GM18498 (cell line): ENCODE measurements at regions not wholly inside any gene's neighbourhood (a gene's known extent, or its start where the extent isn't known, plus 50 kb on each side); places are given as distances from the start of the nearest gene placed in this dataset.

Experiments used
- ATAC-seq: cut with Tn5 transposase; IDR thresholded peaks from one replicate; pipeline ENCODE4 v1.9.1; 2021; ENCODE audit warnings: mild to moderate bottlenecking, moderate library complexity; ENCODE audit not compliant: unreplicated experiment

GRCh38 chr16:22754577-22754976, 59.4 kb upstream of the HS3ST2 start:
- no peak for ATAC-seq

- ATAC-seq: no peak
These were observed 56.8 kb upstream of the HS3ST2 start for GRCh38 chr16:22757202-22757601.

DNA sequence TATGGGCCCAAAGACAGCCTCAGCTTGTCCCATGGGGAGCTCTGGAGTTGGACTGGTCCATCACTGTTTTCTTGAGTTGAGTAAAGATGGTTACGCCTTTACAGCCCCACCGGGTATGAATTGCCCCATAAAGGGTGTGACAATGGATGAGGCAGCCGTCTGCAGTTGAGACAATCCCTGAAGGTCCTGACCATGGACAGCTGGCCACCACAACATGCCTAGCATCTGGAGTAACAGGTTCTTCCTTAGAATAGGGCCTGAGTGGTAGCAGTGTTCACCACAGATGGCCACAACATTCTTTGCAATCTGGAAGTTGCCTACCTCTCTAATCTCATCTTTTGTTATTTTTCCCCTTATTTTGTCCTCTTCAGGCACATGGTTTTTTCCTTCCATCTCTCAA, 51.5 kb upstream of the HS3ST2 start:
- no peak for ATAC-seq

GRCh38 chr16:22763437-22764080, 50.4 kb upstream of the HS3ST2 start:
- ATAC-seq: no peak
